Thoracic aorta (tissue), 2 donors: ENCODE measurements at regions not wholly inside any gene's neighbourhood (a gene's known extent, or its start where the extent isn't known, plus 50 kb on each side); places are given as distances from the start of the nearest gene placed in this dataset.

Experiments
- ATAC-seq: fragments of 150-250 bp; one replicate; pipeline ENCODE4 v1.8.0; 2017; ENCODE audit warnings: low read depth; ENCODE audit not compliant: insufficient number of reproducible peaks, low FRiP score
- DNase-seq: peaks from one replicate; pipeline ENCODE4 v3.0.0-alpha.2; 2020; ENCODE audit warnings: low spot score
- H3K27ac ChIP-seq, 2 donors: fragments of 200-600 bp; sonication (generic); 1 replicate in 1 of 2; 2 replicates in 1 of 2; pipeline ENCODE4 v1.5.1; 2016; ENCODE audit warnings: mild to moderate bottlenecking in 2 of 2, moderate library complexity in 2 of 2
- H3K27me3 ChIP-seq: fragments of 200-600 bp; sonication (generic); replicated peaks from 2 replicates; pipeline ENCODE4 v1.6.0; 2016; ENCODE audit warnings: mild to moderate bottlenecking; ENCODE audit not compliant: insufficient read depth
- H3K36me3 ChIP-seq: fragments of 200-600 bp; sonication (generic); one replicate; pipeline ENCODE4 v1.5.1; 2016
- H3K4me1 ChIP-seq, 2 donors: fragments of 200-600 bp; sonication (generic); 1 replicate in 1 of 2; 2 replicates in 1 of 2; pipeline versions ENCODE4 v1.5.1 to v1.6.0; 2016; ENCODE audit warnings: low read depth in 2 of 2, mild to moderate bottlenecking in 1 of 2; ENCODE audit not compliant: control insufficient read depth in 1 of 2
- H3K4me3 ChIP-seq: fragments of 200-600 bp; sonication (generic); 2 replicates; pipeline ENCODE4 v1.5.1; 2016; ENCODE audit warnings: mild to moderate bottlenecking
- H3K9me3 ChIP-seq: fragments of 200-600 bp; sonication (generic); 2 replicates; pipeline ENCODE4 v1.5.1; 2016
- CTCF ChIP-seq: fragments of 200-600 bp; sonication (generic); IDR thresholded peaks from one replicate; pipeline ENCODE4 v1.5.1; 2019; ENCODE audit warnings: antibody characterized with exemption

- peaks cover 0 to 11% of the 10 kb centered on the region in 2 donors for H3K4me1 ChIP-seq
- H3K9me3 ChIP-seq, result no peaks in the 10 kb centered on the region
- ATAC-seq (no peak), DNase-seq (no peak)
- TF ChIP-seq CTCF, result no peak
- H3K27ac ChIP-seq, result no peak overlapping the region
- H3K27me3 ChIP-seq, result no peaks in the 10 kb centered on the region
- H3K36me3 ChIP-seq, result no peaks in the 10 kb centered on the region
- no peak overlapping the region for H3K4me3 ChIP-seq
These were observed 952.5 kb upstream of the SEMA6D start for GRCh38 chr15:46764851-46765250.

- Histone ChIP-seq H3K4me1 (peaks cover 0 to 11% of the 10 kb centered on the region in 2 donors), H3K27me3 (no peaks in the 10 kb centered on the region), H3K9me3 (no peaks in the 10 kb centered on the region), H3K36me3 (no peaks in the 10 kb centered on the region), H3K4me3 (no peak overlapping the region), H3K27ac (no peak overlapping the region)
- no peak for DNase-seq
- no peak for TF ChIP-seq CTCF
- ATAC-seq, result no peak
These were observed 951.3 kb upstream of the SEMA6D start for GRCh38 chr15:46766021-46766420.

- Histone ChIP-seq H3K36me3 (no peaks in the 10 kb centered on the region), H3K27me3 (no peaks in the 10 kb centered on the region), H3K27ac (no peak overlapping the region), H3K9me3 (no peaks in the 10 kb centered on the region), H3K4me3 (no peak overlapping the region), H3K4me1 (peaks cover 0 to 11% of the 10 kb centered on the region in 2 donors)
- ATAC-seq (no peak), DNase-seq (no peak)
- TF ChIP-seq CTCF, result no peak
These were observed 949.0 kb upstream of the SEMA6D start for GRCh38 chr15:46768287-46768686.

- Histone ChIP-seq H3K4me1 (peaks cover 0 to 11% of the 10 kb centered on the region in 2 donors), H3K9me3 (no peaks in the 10 kb centered on the region), H3K27ac (no peak overlapping the region), H3K4me3 (no peak overlapping the region), H3K27me3 (no peaks in the 10 kb centered on the region), H3K36me3 (no peaks in the 10 kb centered on the region)
- no peak for TF ChIP-seq CTCF
- no peak for ATAC-seq
- no peak for DNase-seq
These were observed 944.3 kb upstream of the SEMA6D start for GRCh38 chr15:46773016-46773415.

GRCh38 chr15:46778876-46779275 is 938.4 kb upstream of the SEMA6D start:
- no peak for TF ChIP-seq CTCF
- no peak for DNase-seq
- no peak overlapping the region for H3K27ac ChIP-seq
- H3K36me3 ChIP-seq, result no peaks in the 10 kb centered on the region
- H3K9me3 ChIP-seq, result no peaks in the 10 kb centered on the region
- no peaks in the 10 kb centered on the region for H3K4me1 ChIP-seq
- H3K4me3 ChIP-seq, result no peak overlapping the region
- no peak for ATAC-seq
- no peaks in the 10 kb centered on the region for H3K27me3 ChIP-seq
